D721Med (cell line): ENCODE measurements at regions not wholly inside any gene's neighbourhood (a gene's known extent, or its start where the extent isn't known, plus 50 kb on each side); places are given as distances from the start of the nearest gene placed in this dataset.

ENCODE experiments used
- DNase-seq: peaks from one replicate; pipeline ENCODE4 v3.0.0; 2011; ENCODE audit warnings: low spot score; ENCODE audit not compliant: insufficient read length
- FAIRE-seq: peaks from 2 replicates; lab custom pipeline; 2011; peaks lifted over from hg19 to GRCh38; lab: Jason Lieb, UNC
- CTCF ChIP-seq: IDR thresholded peaks from 2 replicates; pipeline ENCODE4 v1.5.1; 2012; ENCODE audit warnings: mild to moderate bottlenecking, control low read depth; ENCODE audit not compliant: insufficient read depth; ENCODE audit errors: missing control alignments

GRCh38 chr5:43900974-43901373, 298.0 kb downstream of the NNT start:
- FAIRE-seq (no peak), DNase-seq (no peak)
- no peak for TF ChIP-seq CTCF

GRCh38 chr5:43895876-43896275, 292.9 kb downstream of the NNT start:
- DNase-seq (no peak), FAIRE-seq (no peak)

GRCh38 chr5:43893951-43894684, 291.1 kb downstream of the NNT start:
- no peak for DNase-seq
- no peak for FAIRE-seq
- no peak for TF ChIP-seq CTCF

More at GRCh38 chr5:43895876-43896275, 292.9 kb downstream of the NNT start:
- no peak for TF ChIP-seq CTCF

GRCh38 chr5:43891112-43891511, 288.1 kb downstream of the NNT start:
- DNase-seq (no peak), FAIRE-seq (no peak)
- no peak for TF ChIP-seq CTCF

- TF ChIP-seq CTCF: no peak
- DNase-seq (no peak), FAIRE-seq (no peak)
These were observed 286.3 kb downstream of the NNT start for GRCh38 chr5:43889233-43889632.

GRCh38 chr5:43875741-43876140, 272.8 kb downstream of the NNT start:
- no peak for FAIRE-seq
- TF ChIP-seq CTCF: no peak

GRCh38 chr5:43874772-43875171, 271.8 kb downstream of the NNT start:
- no peak for TF ChIP-seq CTCF
- DNase-seq (no peak), FAIRE-seq (no peak)

More at GRCh38 chr5:43875741-43876140, 272.8 kb downstream of the NNT start:
- DNase-seq: no peak
